ENCODE measurements at regions not wholly inside any gene's neighbourhood (a gene's known extent, or its start where the extent isn't known, plus 50 kb on each side); places are given as distances from the start of the nearest gene placed in this dataset.
"Not testable (repeated sequence)": the region's sequence is repeated elsewhere in the genome, so short reads cannot be mapped to it uniquely, and the experiment has no call there.

GRCh38 chrX:122591546-122591945, 592.5 kb upstream of the GRIA3 start:
- FAIRE-seq (no peak), DNase-seq (ENCODE audit: insufficient read length, low spot score) (no peak)
- TF ChIP-seq PAX5 (IDR thresholded peaks at IDR 0.05; ENCODE audit: insufficient read depth, low read length, severe bottlenecking) (no peak), SPI1 (IDR thresholded peaks at IDR 0.05; ENCODE audit: low read depth, low read length) (no peak), TAF1 (IDR thresholded peaks at IDR 0.05; ENCODE audit: low read depth, low read length) (no peak), POLR2AphosphoS5 (IDR thresholded peaks at IDR 0.05; ENCODE audit: low read depth, low read length) (no peak), POLR2A (IDR thresholded peaks at IDR 0.05; ENCODE audit: low read depth, low read length) (no peak), POU2F2 (IDR thresholded peaks at IDR 0.05; ENCODE audit: low read depth, low read length) (no peak)

GRCh38 chrX:122596998-122597397, 587.1 kb upstream of the GRIA3 start:
- no peak for TF ChIP-seq PAX5 (IDR thresholded peaks at IDR 0.05; ENCODE audit: insufficient read depth, low read length, severe bottlenecking)
- TF ChIP-seq POLR2A (IDR thresholded peaks at IDR 0.05; ENCODE audit: low read depth, low read length): no peak
- TF ChIP-seq POU2F2 (IDR thresholded peaks at IDR 0.05; ENCODE audit: low read depth, low read length): no peak
- no peak for TF ChIP-seq SPI1 (IDR thresholded peaks at IDR 0.05; ENCODE audit: low read depth, low read length)
- no peak for TF ChIP-seq TAF1 (IDR thresholded peaks at IDR 0.05; ENCODE audit: low read depth, low read length)
- TF ChIP-seq POLR2AphosphoS5 (IDR thresholded peaks at IDR 0.05; ENCODE audit: low read depth, low read length): no peak

DNA sequence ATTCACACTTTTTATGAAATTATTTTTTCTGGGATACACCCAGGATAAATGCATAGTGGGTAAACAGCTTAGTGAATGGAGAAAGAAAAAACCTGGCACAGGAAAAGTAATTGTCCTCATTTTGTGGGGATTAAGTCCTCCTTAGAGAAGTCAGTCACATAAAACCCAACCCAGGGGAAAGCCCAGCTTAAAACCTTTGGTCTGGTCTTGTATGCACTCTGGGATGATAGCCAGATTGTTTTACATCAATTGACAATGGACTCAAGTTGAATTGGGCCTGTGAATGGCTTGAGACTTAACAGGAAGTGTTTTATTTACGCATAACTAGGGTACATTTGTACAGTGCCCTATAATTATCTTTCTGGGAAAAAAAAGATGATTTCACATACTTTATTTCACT, 561.3 kb upstream of the GRIA3 start:
- no peak for DNase-seq (ENCODE audit: insufficient read length, low spot score)
- TF ChIP-seq POLR2A (IDR thresholded peaks at IDR 0.05; ENCODE audit: low read depth, low read length): no peak
- TF ChIP-seq POLR2AphosphoS5 (IDR thresholded peaks at IDR 0.05; ENCODE audit: low read depth, low read length): no peak
- no peak for TF ChIP-seq SPI1 (IDR thresholded peaks at IDR 0.05; ENCODE audit: low read depth, low read length)
- no peak for TF ChIP-seq TAF1 (IDR thresholded peaks at IDR 0.05; ENCODE audit: low read depth, low read length)
- TF ChIP-seq PAX5 (IDR thresholded peaks at IDR 0.05; ENCODE audit: insufficient read depth, low read length, severe bottlenecking): no peak
- no peak for TF ChIP-seq POU2F2 (IDR thresholded peaks at IDR 0.05; ENCODE audit: low read depth, low read length)
- FAIRE-seq: no peak

More at GRCh38 chrX:122596998-122597397, 587.1 kb upstream of the GRIA3 start:
- FAIRE-seq: no peak
- DNase-seq (ENCODE audit: insufficient read length, low spot score): no peak

DNA sequence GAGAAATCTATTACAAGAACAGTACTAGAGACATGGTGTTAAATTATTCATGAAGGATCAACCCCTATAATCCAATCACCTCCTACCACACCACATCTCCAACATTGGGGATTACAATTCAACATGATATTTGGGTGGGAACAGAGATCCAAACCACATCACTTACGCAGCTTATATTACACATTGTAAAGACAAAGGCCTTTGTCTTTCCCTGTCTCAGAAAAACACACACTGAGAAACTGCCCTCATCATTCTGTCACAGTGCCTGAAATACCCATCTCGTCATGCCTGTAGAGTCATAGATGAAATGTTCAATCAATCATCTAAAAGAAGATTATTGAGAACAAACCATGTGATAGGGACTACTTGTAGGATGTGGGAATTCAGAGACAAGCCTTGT, 558.8 kb upstream of the GRIA3 start:
- FAIRE-seq (no peak), DNase-seq (ENCODE audit: insufficient read length, low spot score) (no peak)
- TF ChIP-seq PAX5 (IDR thresholded peaks at IDR 0.05; ENCODE audit: insufficient read depth, low read length, severe bottlenecking) (no peak), TAF1 (IDR thresholded peaks at IDR 0.05; ENCODE audit: low read depth, low read length) (no peak), SPI1 (IDR thresholded peaks at IDR 0.05; ENCODE audit: low read depth, low read length) (no peak), POLR2AphosphoS5 (IDR thresholded peaks at IDR 0.05; ENCODE audit: low read depth, low read length) (no peak), POLR2A (IDR thresholded peaks at IDR 0.05; ENCODE audit: low read depth, low read length) (no peak), POU2F2 (IDR thresholded peaks at IDR 0.05; ENCODE audit: low read depth, low read length) (no peak)

DNA sequence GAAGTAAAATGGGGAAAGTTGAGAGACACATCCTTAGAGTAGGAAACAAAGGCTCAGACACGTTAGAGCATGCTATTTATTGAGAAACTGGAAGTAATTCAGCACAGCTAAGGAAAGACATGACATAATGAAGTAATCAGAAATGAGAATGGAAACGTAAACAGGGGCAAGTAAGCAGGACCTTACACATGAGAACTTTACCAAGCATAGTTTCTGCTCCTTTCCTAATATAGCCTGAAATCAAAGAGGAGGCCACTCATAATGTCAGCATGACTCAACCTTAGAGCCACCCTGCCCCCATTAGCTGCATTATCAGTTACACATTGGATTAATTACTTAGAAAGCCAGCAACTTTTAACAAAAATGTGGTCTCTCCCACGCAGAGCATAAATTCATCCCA, 558.3 kb upstream of the GRIA3 start:
- FAIRE-seq (no peak), DNase-seq (ENCODE audit: insufficient read length, low spot score) (no peak)
- TF ChIP-seq POLR2AphosphoS5 (IDR thresholded peaks at IDR 0.05; ENCODE audit: low read depth, low read length): no peak
- TF ChIP-seq POLR2A (IDR thresholded peaks at IDR 0.05; ENCODE audit: low read depth, low read length): no peak
- no peak for TF ChIP-seq POU2F2 (IDR thresholded peaks at IDR 0.05; ENCODE audit: low read depth, low read length)
- TF ChIP-seq SPI1 (IDR thresholded peaks at IDR 0.05; ENCODE audit: low read depth, low read length): no peak
- TF ChIP-seq PAX5 (IDR thresholded peaks at IDR 0.05; ENCODE audit: insufficient read depth, low read length, severe bottlenecking): no peak
- no peak for TF ChIP-seq TAF1 (IDR thresholded peaks at IDR 0.05; ENCODE audit: low read depth, low read length)

- TF ChIP-seq SPI1 (IDR thresholded peaks at IDR 0.05; ENCODE audit: low read depth, low read length) (no peak), TAF1 (IDR thresholded peaks at IDR 0.05; ENCODE audit: low read depth, low read length) (no peak), POLR2AphosphoS5 (IDR thresholded peaks at IDR 0.05; ENCODE audit: low read depth, low read length) (no peak), POU2F2 (IDR thresholded peaks at IDR 0.05; ENCODE audit: low read depth, low read length) (no peak), POLR2A (IDR thresholded peaks at IDR 0.05; ENCODE audit: low read depth, low read length) (no peak), PAX5 (IDR thresholded peaks at IDR 0.05; ENCODE audit: insufficient read depth, low read length, severe bottlenecking) (no peak)
- DNase-seq (ENCODE audit: insufficient read length, low spot score): no peak
- FAIRE-seq: no peak
Measured at GRCh38 chrX:122626871-122627270, 557.2 kb upstream of the GRIA3 start.

DNA sequence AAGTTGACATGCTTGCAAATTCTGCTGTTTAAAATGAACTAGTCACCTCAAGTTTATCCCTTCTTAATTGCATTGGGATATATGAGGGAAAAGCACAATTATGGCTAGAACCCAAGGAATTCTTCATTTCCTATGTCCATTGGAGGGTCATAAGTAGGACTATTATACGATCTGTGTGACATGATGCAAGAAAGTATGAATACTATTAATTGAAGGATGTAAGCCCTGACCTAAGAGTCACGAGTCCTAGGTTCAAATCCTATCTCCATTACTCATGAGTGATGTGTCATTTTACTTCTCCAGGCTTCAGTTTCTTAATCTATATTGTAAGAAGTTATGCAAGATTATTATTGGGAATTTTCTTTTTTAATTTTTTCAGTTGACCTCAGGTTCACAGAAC, 542.9 kb upstream of the GRIA3 start:
- DNase-seq (ENCODE audit: insufficient read length, low spot score): no peak
- no peak for TF ChIP-seq TAF1 (IDR thresholded peaks at IDR 0.05; ENCODE audit: low read depth, low read length)
- TF ChIP-seq POLR2AphosphoS5 (IDR thresholded peaks at IDR 0.05; ENCODE audit: low read depth, low read length): no peak
- TF ChIP-seq PAX5 (IDR thresholded peaks at IDR 0.05; ENCODE audit: insufficient read depth, low read length, severe bottlenecking): no peak
- no peak for TF ChIP-seq POU2F2 (IDR thresholded peaks at IDR 0.05; ENCODE audit: low read depth, low read length)
- no peak for TF ChIP-seq POLR2A (IDR thresholded peaks at IDR 0.05; ENCODE audit: low read depth, low read length)
- TF ChIP-seq SPI1 (IDR thresholded peaks at IDR 0.05; ENCODE audit: low read depth, low read length): no peak
- FAIRE-seq: no peak

DNA sequence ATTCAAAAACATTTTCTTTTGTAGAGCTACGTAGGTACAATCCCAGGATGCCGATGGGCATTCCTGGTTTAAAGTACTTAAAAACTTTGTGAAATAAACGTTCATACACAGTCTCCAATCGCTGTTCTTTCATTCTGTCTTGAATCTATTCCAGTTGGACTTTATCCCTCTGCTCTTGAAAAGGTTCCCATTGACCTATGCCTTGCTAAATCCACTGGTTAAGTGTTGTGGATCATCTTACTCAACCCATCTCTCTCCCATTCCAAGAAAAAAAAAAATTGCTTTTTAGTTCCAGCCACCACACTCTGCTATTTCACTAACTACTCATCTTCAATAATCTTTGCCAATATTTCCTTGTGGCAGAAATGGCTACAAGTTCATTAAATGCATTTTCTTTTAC, 542.3 kb upstream of the GRIA3 start:
- TF ChIP-seq TAF1 (IDR thresholded peaks at IDR 0.05; ENCODE audit: low read depth, low read length) (no peak), POLR2AphosphoS5 (IDR thresholded peaks at IDR 0.05; ENCODE audit: low read depth, low read length) (no peak), PAX5 (IDR thresholded peaks at IDR 0.05; ENCODE audit: insufficient read depth, low read length, severe bottlenecking) (no peak), POU2F2 (IDR thresholded peaks at IDR 0.05; ENCODE audit: low read depth, low read length) (no peak), POLR2A (IDR thresholded peaks at IDR 0.05; ENCODE audit: low read depth, low read length) (no peak), SPI1 (IDR thresholded peaks at IDR 0.05; ENCODE audit: low read depth, low read length) (no peak)
- FAIRE-seq: no peak
- DNase-seq (ENCODE audit: insufficient read length, low spot score): no peak

GRCh38 chrX:122655256-122655655, 528.8 kb upstream of the GRIA3 start:
- not testable (repeated sequence) for FAIRE-seq; DNase-seq (ENCODE audit: insufficient read length, low spot score)

GRCh38 chrX:122666601-122667000, 517.5 kb upstream of the GRIA3 start:
- FAIRE-seq: no peak
- TF ChIP-seq POLR2A (IDR thresholded peaks at IDR 0.05; ENCODE audit: low read depth, low read length): no peak
- no peak for TF ChIP-seq TAF1 (IDR thresholded peaks at IDR 0.05; ENCODE audit: low read depth, low read length)
- TF ChIP-seq PAX5 (IDR thresholded peaks at IDR 0.05; ENCODE audit: insufficient read depth, low read length, severe bottlenecking): no peak
- no peak for TF ChIP-seq SPI1 (IDR thresholded peaks at IDR 0.05; ENCODE audit: low read depth, low read length)
- TF ChIP-seq POU2F2 (IDR thresholded peaks at IDR 0.05; ENCODE audit: low read depth, low read length): no peak
- no peak for TF ChIP-seq POLR2AphosphoS5 (IDR thresholded peaks at IDR 0.05; ENCODE audit: low read depth, low read length)
- DNase-seq (ENCODE audit: insufficient read length, low spot score): no peak
